NCI-H2196 treated with DMSO at 0.1 percent for 48 hours (cell line): ENCODE measurements at regions not wholly inside any gene's neighbourhood (a gene's known extent, or its start where the extent isn't known, plus 50 kb on each side); places are given as distances from the start of the nearest gene placed in this dataset.

Experiments used
- DNase-seq: peaks from one replicate; lab custom pipeline; 2025; ENCODE audit not compliant: unreplicated experiment; lab: John Stamatoyannopoulos, UW

GRCh38 chr4:35739308-35739707, 505.0 kb downstream of the ARAP2 start:
- no peak for DNase-seq

GRCh38 chr4:35754047-35754446, 490.3 kb downstream of the ARAP2 start:
- DNase-seq: no peak

GRCh38 chr4:35757836-35758235, 486.5 kb downstream of the ARAP2 start:
- no peak for DNase-seq

- no peak for DNase-seq
Observed at GRCh38 chr4:35760807-35761206, 483.5 kb downstream of the ARAP2 start.

- DNase-seq: no peak
Observed at GRCh38 chr4:35771571-35771970, 472.7 kb downstream of the ARAP2 start.

- no peak for DNase-seq
Observed at GRCh38 chr4:35772291-35772690, 472.0 kb downstream of the ARAP2 start.

- DNase-seq: no peak
Observed at GRCh38 chr4:35789899-35790574, 454.3 kb downstream of the ARAP2 start.

GRCh38 chr4:35793045-35793722, 451.1 kb downstream of the ARAP2 start:
- no peak for DNase-seq

- no peak for DNase-seq
Observed at GRCh38 chr4:35793766-35794165, 450.5 kb downstream of the ARAP2 start.

GRCh38 chr4:35800669-35801068, 443.6 kb downstream of the ARAP2 start:
- DNase-seq: no peak

- no peak for DNase-seq
Observed at GRCh38 chr4:35802644-35803043, 441.7 kb downstream of the ARAP2 start.

GRCh38 chr4:35818520-35818919, 425.8 kb downstream of the ARAP2 start:
- DNase-seq: no peak

- no peak for DNase-seq
Observed at GRCh38 chr4:35820003-35820402, 424.3 kb downstream of the ARAP2 start.

- DNase-seq: no peak
Observed at GRCh38 chr4:35824231-35824630, 420.1 kb downstream of the ARAP2 start.

- DNase-seq: no peak
Observed at GRCh38 chr4:35835893-35836292, 408.4 kb downstream of the ARAP2 start.

GRCh38 chr4:35836596-35836995, 407.7 kb downstream of the ARAP2 start:
- DNase-seq: no peak

GRCh38 chr4:35867057-35867456, 377.3 kb downstream of the ARAP2 start:
- DNase-seq: no peak

GRCh38 chr4:35872273-35872672, 372.0 kb downstream of the ARAP2 start:
- DNase-seq: no peak

GRCh38 chr4:35879479-35879878, 364.8 kb downstream of the ARAP2 start:
- DNase-seq: no peak

- DNase-seq: no peak
Observed at GRCh38 chr4:35883108-35883507, 361.2 kb downstream of the ARAP2 start.

- DNase-seq: no peak
Observed at GRCh38 chr4:35884714-35885480, 359.4 kb downstream of the ARAP2 start.

- DNase-seq: no peak
Observed at GRCh38 chr4:35897808-35898207, 346.5 kb downstream of the ARAP2 start.
